Testis (tissue), 2 donors: ENCODE measurements at regions not wholly inside any gene's neighbourhood (a gene's known extent, or its start where the extent isn't known, plus 50 kb on each side); places are given as distances from the start of the nearest gene placed in this dataset.

Experiments used
- DNase-seq: peaks from one replicate; pipeline ENCODE4 v3.0.0-alpha.2; 2019
- H3K27ac ChIP-seq, 2 donors: fragments of 200-600 bp; sonication (generic); one replicate each; pipeline ENCODE4 v1.5.1; 2019
- H3K27me3 ChIP-seq: fragments of 200-600 bp; sonication (generic); one replicate; pipeline ENCODE4 v1.5.1; 2019
- H3K36me3 ChIP-seq: fragments of 200-600 bp; sonication (generic); one replicate; pipeline ENCODE4 v1.5.1; 2017; ENCODE audit warnings: low read depth; ENCODE audit errors: missing control alignments
- H3K4me1 ChIP-seq: fragments of 200-600 bp; sonication (generic); one replicate; pipeline ENCODE4 v1.5.1; 2019
- H3K4me3 ChIP-seq, 2 donors: fragments of 200-600 bp; sonication (generic); one replicate each; pipeline ENCODE4 v1.5.1; 2017 to 2019
- H3K9me3 ChIP-seq: fragments of 200-600 bp; sonication (generic); one replicate; pipeline ENCODE4 v1.5.1; 2017
- POLR2A ChIP-seq: fragments of 450-650 bp; IDR thresholded peaks from one replicate; pipeline ENCODE4 v1.6.1; 2017; ENCODE audit warnings: antibody characterized with exemption, mild to moderate bottlenecking, moderate library complexity
- WGBS, 2 donors: methylation state at CpG; one replicate each; pipeline ENCODE4 v1.1.5; 2018; 5-methylcytosine and 5-hydroxymethylcytosine counted together
- intact Hi-C: fragments of 100-400 bp; cut with DNase I; formaldehyde crosslinking; loops from one replicate; pipeline ENCODE4 v1.15.1; 2023; ENCODE audit warnings: low total_unique reads
- TF ChIP-seq, protein P1 (sequence below), 3 experiments: fragments of 450-650 bp in 2 of 3; fragments of 200-600 bp in 1 of 3; sonication (generic) in 1 of 3; IDR thresholded peaks; one replicate each; pipeline ENCODE4 v1.5.1; 2016 to 2019; ENCODE audit warnings: antibody characterized with exemption in 3 of 3, mild to moderate bottlenecking in 2 of 3, moderate library complexity in 1 of 3

DNA sequence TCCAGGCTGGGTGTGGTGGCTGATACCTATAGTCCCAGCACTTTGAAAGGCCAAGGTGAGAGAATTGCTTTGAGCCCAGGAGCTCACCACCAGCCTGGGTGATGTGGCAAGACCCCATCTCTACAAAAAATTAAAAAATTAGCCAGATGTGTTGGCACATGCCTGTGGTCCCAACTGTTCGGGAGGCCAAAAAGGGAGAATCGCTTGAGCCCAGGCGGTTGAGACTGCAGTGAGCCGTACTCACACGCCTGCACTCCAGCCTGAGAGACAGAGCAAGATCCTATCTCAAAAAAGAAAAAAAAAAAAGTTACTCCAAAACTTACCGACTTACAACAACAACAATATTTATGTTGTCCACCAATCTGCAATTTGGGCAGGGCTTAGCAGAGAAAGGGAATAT, 178.0 kb upstream of the FN1 start:
- H3K27ac ChIP-seq = no peak overlapping the region
- no peak for DNase-seq
- peaks cover under 1% of the 10 kb centered on the region for H3K4me1 ChIP-seq
- H3K27me3 ChIP-seq = no peaks in the 10 kb centered on the region
- WGBS, 2 donors = 83 to 84% methylated on average over 6 of the region's 6 CpGs
- no peaks in the 10 kb centered on the region for H3K9me3 ChIP-seq
- no peak for TF ChIP-seq POLR2A
- TF ChIP-seq, protein P1, sequence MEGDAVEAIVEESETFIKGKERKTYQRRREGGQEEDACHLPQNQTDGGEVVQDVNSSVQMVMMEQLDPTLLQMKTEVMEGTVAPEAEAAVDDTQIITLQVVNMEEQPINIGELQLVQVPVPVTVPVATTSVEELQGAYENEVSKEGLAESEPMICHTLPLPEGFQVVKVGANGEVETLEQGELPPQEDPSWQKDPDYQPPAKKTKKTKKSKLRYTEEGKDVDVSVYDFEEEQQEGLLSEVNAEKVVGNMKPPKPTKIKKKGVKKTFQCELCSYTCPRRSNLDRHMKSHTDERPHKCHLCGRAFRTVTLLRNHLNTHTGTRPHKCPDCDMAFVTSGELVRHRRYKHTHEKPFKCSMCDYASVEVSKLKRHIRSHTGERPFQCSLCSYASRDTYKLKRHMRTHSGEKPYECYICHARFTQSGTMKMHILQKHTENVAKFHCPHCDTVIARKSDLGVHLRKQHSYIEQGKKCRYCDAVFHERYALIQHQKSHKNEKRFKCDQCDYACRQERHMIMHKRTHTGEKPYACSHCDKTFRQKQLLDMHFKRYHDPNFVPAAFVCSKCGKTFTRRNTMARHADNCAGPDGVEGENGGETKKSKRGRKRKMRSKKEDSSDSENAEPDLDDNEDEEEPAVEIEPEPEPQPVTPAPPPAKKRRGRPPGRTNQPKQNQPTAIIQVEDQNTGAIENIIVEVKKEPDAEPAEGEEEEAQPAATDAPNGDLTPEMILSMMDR (IDR thresholded peaks at IDR 0.05) = no peak
- intact Hi-C loops = no loop called here
- H3K36me3 ChIP-seq = no peaks in the 10 kb centered on the region
- H3K4me3 ChIP-seq = no peak overlapping the region

DNA sequence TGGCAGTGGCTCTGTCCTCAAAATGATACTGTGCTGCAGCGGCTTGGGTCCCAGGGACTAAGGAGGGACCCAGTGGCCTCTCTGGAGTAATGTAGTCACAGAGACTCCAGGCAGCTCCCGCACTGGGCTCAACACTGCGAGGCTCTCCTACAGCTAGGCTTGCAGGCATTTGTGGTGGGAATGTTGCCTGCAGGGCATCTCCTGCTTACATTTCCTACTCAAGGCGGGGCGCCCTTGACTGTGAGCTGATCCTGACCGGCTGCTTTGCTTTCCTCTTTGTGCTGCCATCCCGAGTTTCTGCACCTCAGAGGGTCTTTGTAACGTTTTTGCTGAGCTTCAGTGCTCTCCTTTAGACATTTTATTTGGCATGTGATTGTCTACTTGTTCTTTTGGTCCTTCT, 177.4 kb upstream of the FN1 start:
- no peak for TF ChIP-seq POLR2A
- TF ChIP-seq, protein P1 (IDR thresholded peaks at IDR 0.05) = no peak
- Histone ChIP-seq H3K4me3 (no peak overlapping the region), H3K36me3 (no peaks in the 10 kb centered on the region), H3K27ac (no peak overlapping the region), H3K9me3 (no peaks in the 10 kb centered on the region), H3K27me3 (no peaks in the 10 kb centered on the region), H3K4me1 (no peaks in the 10 kb centered on the region)
- 66 to 92% methylated on average over 8 of the region's 8 CpGs for WGBS, 2 donors
- intact Hi-C loops = no loop called here
- no peak for DNase-seq

DNA sequence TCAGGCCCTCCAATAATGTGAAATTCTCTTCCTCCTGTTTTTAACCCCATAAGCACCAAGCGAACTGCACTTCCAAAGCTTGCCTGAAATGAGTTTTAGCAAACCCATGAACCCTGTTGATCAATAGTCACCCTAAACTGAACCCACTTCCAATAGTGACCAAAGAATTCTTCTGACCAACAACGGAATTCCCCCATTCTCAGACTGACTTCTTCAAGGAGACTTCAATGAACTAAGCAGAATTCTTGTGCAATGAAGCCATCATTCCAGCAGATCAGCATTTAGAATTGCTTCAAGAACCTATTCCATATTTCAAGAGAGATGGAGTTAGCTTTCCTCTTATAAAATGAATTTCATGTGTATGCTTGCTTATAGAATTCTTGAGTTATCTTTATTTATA, 176.9 kb upstream of the FN1 start:
- no peaks in the 10 kb centered on the region for H3K9me3 ChIP-seq
- H3K36me3 ChIP-seq = no peaks in the 10 kb centered on the region
- H3K4me1 ChIP-seq = no peaks in the 10 kb centered on the region
- H3K27me3 ChIP-seq = no peaks in the 10 kb centered on the region
- intact Hi-C loops = no loop called here
- 92% methylated on average over 2 of the region's 2 CpGs for WGBS, 2 donors
- H3K27ac ChIP-seq = no peak overlapping the region
- DNase-seq = no peak
- TF ChIP-seq POLR2A = no peak
- TF ChIP-seq, protein P1 (IDR thresholded peaks at IDR 0.05) = no peak
- H3K4me3 ChIP-seq = no peak overlapping the region

DNA sequence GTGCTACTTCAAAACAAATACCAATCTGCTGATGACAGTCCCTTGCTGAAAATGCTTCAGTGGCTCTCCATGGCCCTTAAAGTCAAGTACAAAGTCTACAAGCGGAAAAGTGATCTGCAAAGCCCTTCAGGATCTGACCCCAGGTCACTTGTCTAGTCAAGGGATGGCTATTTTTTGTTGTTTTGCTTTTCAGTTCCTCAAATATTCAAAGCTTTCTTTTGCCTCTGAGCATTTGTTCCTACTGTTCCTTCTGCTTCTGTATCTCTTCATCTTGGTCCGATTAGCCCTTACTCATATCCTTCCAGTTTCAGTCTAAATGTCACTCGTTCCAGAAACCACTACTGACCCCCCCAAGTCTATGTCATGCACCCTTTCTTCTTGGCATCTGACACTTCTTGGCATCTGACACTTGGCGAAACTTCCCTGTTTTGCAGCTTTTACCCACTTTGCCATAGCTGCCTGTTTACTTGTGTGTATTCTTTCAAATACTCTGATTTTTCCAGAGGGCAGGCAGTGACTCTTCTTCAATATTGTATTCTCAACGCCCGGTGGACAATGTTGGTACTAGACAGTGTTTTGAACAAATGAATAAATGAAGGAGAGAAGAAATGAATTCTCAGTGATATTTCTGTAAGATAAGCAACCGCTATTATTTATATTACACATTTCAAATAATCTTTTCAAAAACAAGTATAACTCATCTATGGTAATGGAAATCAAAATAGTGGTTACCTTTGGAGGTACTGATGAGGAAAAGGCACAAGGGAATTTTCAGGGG, 175.9 kb upstream of the FN1 start:
- TF ChIP-seq POLR2A = no peak
- TF ChIP-seq, protein P1 (IDR thresholded peaks at IDR 0.05) = no peak
- Histone ChIP-seq H3K36me3 (no peaks in the 10 kb centered on the region), H3K4me1 (no peaks in the 10 kb centered on the region), H3K27ac (no peak overlapping the region), H3K9me3 (no peaks in the 10 kb centered on the region), H3K4me3 (no peak overlapping the region), H3K27me3 (no peaks in the 10 kb centered on the region)
- no peak for DNase-seq
- WGBS, 2 donors = 89 to 91% methylated on average over 7 of the region's 7 CpGs
- intact Hi-C loops = no loop called here
